Body of pancreas (tissue), 4 donors: ENCODE measurements at regions not wholly inside any gene's neighbourhood (a gene's known extent, or its start where the extent isn't known, plus 50 kb on each side); places are given as distances from the start of the nearest gene placed in this dataset.

Source experiments
- CTCF ChIP-seq, 7 experiments: fragments of 450-650 bp in 4 of 7; fragments of 200-600 bp in 3 of 7; sonication (generic) in 3 of 7; IDR thresholded peaks; one replicate each; pipeline ENCODE4 v1.5.1; 2016 to 2019; ENCODE audit warnings: antibody characterized with exemption in 7 of 7
- POLR2A ChIP-seq, 3 donors: fragments of 450-650 bp; IDR thresholded peaks; one replicate each; pipeline ENCODE4 v1.6.1; 2016; ENCODE audit warnings: antibody characterized with exemption in 3 of 3, mild to moderate bottlenecking in 2 of 3

GRCh38 chr14:104441275-104442106 lies 138.1 kb upstream of the C14orf180 start:
- TF ChIP-seq CTCF (IDR thresholded peaks at IDR 0.05) (no peak), POLR2A (IDR thresholded peaks at IDR 0.05) (no peak)
